CD14-positive monocyte (primary cell): ENCODE measurements at regions not wholly inside any gene's neighbourhood (a gene's known extent, or its start where the extent isn't known, plus 50 kb on each side); places are given as distances from the start of the nearest gene placed in this dataset.

ENCODE experiments used
- DNase-seq, 3 donors: peaks; one replicate each; pipeline ENCODE4 v3.0.0-alpha.2; 2011 to 2022
- H2AFZ ChIP-seq: 2 replicates; pipeline ENCODE4 v1.6.0; 2012; ENCODE audit warnings: mild to moderate bottlenecking, low read depth, low read length, inconsistent platforms; ENCODE audit not compliant: insufficient read depth, poor library complexity, severe bottlenecking
- H3K27ac ChIP-seq, 2 donors: 1 replicate in 1 of 2; 2 replicates in 1 of 2; pipeline ENCODE4 v1.5.1; 2012 to 2013; ENCODE audit warnings: low read length in 2 of 2, control low read depth in 1 of 2, inconsistent platforms in 1 of 2, low read depth in 1 of 2, mild to moderate bottlenecking in 1 of 2
- H3K27me3 ChIP-seq, 2 donors: one replicate each; pipeline versions ENCODE4 v1.6.0 to v1.6.1; 2011 to 2013; ENCODE audit warnings: low read length in 2 of 2; ENCODE audit not compliant: control insufficient read depth in 2 of 2, insufficient read depth in 2 of 2
- H3K36me3 ChIP-seq, 2 donors: replicated peaks in 1 of 2; 1 replicate in 1 of 2; 2 replicates in 1 of 2; pipeline versions ENCODE4 v1.5.1 to v1.6.1; 2012 to 2013; ENCODE audit warnings: low read length in 2 of 2, control low read depth in 1 of 2, inconsistent platforms in 1 of 2, mild to moderate bottlenecking in 1 of 2; ENCODE audit not compliant: insufficient read depth in 2 of 2, control insufficient read depth in 1 of 2
- H3K4me1 ChIP-seq, 2 donors: 1 replicate in 1 of 2; 2 replicates in 1 of 2; pipeline versions ENCODE4 v1.5.1 to v1.6.1; 2012 to 2013; ENCODE audit warnings: low read length in 2 of 2, control low read depth in 1 of 2, inconsistent platforms in 1 of 2, mild to moderate bottlenecking in 1 of 2, moderate library complexity in 1 of 2; ENCODE audit not compliant: insufficient read depth in 2 of 2, control insufficient read depth in 1 of 2
- H3K4me2 ChIP-seq: replicated peaks from 2 replicates; pipeline ENCODE3; 2012; ENCODE audit warnings: low read length, moderate library complexity, mild to moderate bottlenecking; ENCODE audit not compliant: poor library complexity, severe bottlenecking; ENCODE audit errors: extremely low read depth
- H3K4me3 ChIP-seq, 3 experiments: fragments of 200-600 bp in 1 of 3; sonication (generic) in 1 of 3; replicated peaks in 1 of 3; 1 replicate in 2 of 3; 2 replicates in 1 of 3; pipeline ENCODE4 v1.5.1; 2011 to 2013; ENCODE audit warnings: low read length in 3 of 3, mild to moderate bottlenecking in 3 of 3, control low read depth in 2 of 3, low read depth in 2 of 3, inconsistent platforms in 1 of 3, moderate library complexity in 1 of 3
- H3K79me2 ChIP-seq: 2 replicates; pipeline ENCODE4 v1.6.0; 2012; ENCODE audit warnings: mild to moderate bottlenecking, control low read depth, inconsistent platforms, low read length, moderate library complexity; ENCODE audit not compliant: insufficient read depth
- H3K9ac ChIP-seq: 2 replicates; pipeline ENCODE4 v1.6.0; 2017; ENCODE audit warnings: low read length, mild to moderate bottlenecking; ENCODE audit not compliant: insufficient read depth, poor library complexity, severe bottlenecking
- H3K9me3 ChIP-seq, 2 donors: replicated peaks in 1 of 2; 1 replicate in 1 of 2; 2 replicates in 1 of 2; pipeline versions ENCODE4 v1.5.1 to v1.6.1; 2012 to 2013; ENCODE audit warnings: low read length in 2 of 2, control low read depth in 1 of 2; ENCODE audit not compliant: control insufficient read depth in 1 of 2, insufficient read depth in 1 of 2
- H4K20me1 ChIP-seq: 2 replicates; pipeline ENCODE4 v1.6.0; 2012; ENCODE audit warnings: mild to moderate bottlenecking, low read length, control low read depth, moderate library complexity; ENCODE audit not compliant: insufficient read depth
- H3K27ac Mint-ChIP-seq, 7 donors: one replicate each; pipeline ENCODE4 v1.8.0; 2020; ENCODE audit warnings: mild to moderate bottlenecking in 7 of 7, mixed read lengths in 7 of 7, moderate library complexity in 6 of 7, inconsistent platforms in 2 of 7
- H3K27me3 Mint-ChIP-seq, 3 donors: one replicate each; pipeline ENCODE4 v1.8.0; 2021 to 2022; ENCODE audit warnings: low read depth in 3 of 3, mild to moderate bottlenecking in 3 of 3, mixed read lengths in 3 of 3, moderate library complexity in 3 of 3, inconsistent platforms in 1 of 3
- H3K36me3 Mint-ChIP-seq, 2 donors: one replicate each; pipeline ENCODE4 v1.8.0; 2020; ENCODE audit warnings: mixed read lengths in 2 of 2, inconsistent platforms in 1 of 2, mild to moderate bottlenecking in 1 of 2
- H3K4me1 Mint-ChIP-seq: one replicate; pipeline ENCODE4 v1.8.0; 2020; ENCODE audit warnings: mild to moderate bottlenecking, mixed read lengths
- H3K4me3 Mint-ChIP-seq, 2 donors: one replicate each; pipeline ENCODE4 v1.8.0; 2020; ENCODE audit warnings: mild to moderate bottlenecking in 2 of 2, mixed read lengths in 2 of 2, moderate library complexity in 1 of 2
- H3K9me3 Mint-ChIP-seq, 7 donors: one replicate each; pipeline ENCODE4 v1.8.0; 2020 to 2022; ENCODE audit warnings: mixed read lengths in 7 of 7, mild to moderate bottlenecking in 6 of 7, moderate library complexity in 6 of 7, inconsistent platforms in 2 of 7
- CTCF ChIP-seq: fragments of 200-600 bp; IDR thresholded peaks from one replicate; pipeline ENCODE4 v1.8.0; 2022; ENCODE audit warnings: antibody characterized with exemption, mild to moderate bottlenecking
- WGBS: methylation state at CpG from one replicate; pipeline ENCODE4 v1.1.5; 2013; ENCODE audit warnings: missing lambda C conversion rate; ENCODE audit not compliant: insufficient coverage; 5-methylcytosine and 5-hydroxymethylcytosine counted together
- intact Hi-C, 2 donors: fragments of 100-400 bp; cut with micrococcal nuclease; formaldehyde crosslinking; loops; one replicate each; pipeline versions ENCODE4 v1.15.0 to v1.15.1; 2023

- WGBS = 92% methylated on average over 2 of the region's 2 CpGs
- Histone ChIP-seq H3K4me2 (no peak overlapping the region), H3K4me1 (no peaks in the 10 kb centered on the region), H3K79me2 (no peaks in the 10 kb centered on the region), H2AFZ (no peak overlapping the region), H3K36me3 (no peaks in the 10 kb centered on the region), H3K27me3 (no peaks in the 10 kb centered on the region), H3K4me3 (no peak overlapping the region), H3K27ac (no peak overlapping the region), H3K9ac (no peak overlapping the region), H3K9me3 (peaks cover 7 to 12% of the 10 kb centered on the region in 2 donors), H4K20me1 (no peaks in the 10 kb centered on the region)
- Mint-ChIP-seq H3K36me3 (no peaks in the 10 kb centered on the region), H3K27me3 (peaks cover 0 to 2% (median 1%) of the 10 kb centered on the region in 3 donors), H3K27ac (no peak overlapping the region), H3K4me1 (no peaks in the 10 kb centered on the region), H3K4me3 (no peak overlapping the region), H3K9me3 (peaks cover 10 to 14% (median 12%) of the 10 kb centered on the region in 7 donors)
- DNase-seq = no peak
- intact Hi-C loops = no loop called here
- no peak for TF ChIP-seq CTCF
Observed at GRCh38 chr1:214117780-214118179, 130.0 kb downstream of the PROX1 start.

DNA sequence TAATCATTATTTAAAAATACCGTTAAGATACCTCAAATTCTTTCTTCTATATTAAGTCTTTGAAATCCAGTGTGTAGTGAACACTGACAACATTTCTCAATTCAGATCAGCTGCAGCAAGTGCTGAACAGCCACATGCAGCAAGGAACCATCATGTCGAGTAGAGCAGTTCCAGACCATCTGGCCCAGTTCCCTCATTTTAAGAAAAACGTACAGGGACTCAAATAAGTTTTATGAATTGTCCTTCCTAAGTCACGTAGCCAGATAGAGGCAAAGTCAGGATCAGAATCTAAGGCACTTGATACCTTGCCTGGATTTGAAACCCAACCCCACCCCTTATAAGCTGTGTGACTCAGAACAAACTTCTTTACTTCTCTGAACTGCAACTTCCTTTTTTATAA lies 132.4 kb downstream of the PROX1 start:
- no peak overlapping the region for H3K4me3 Mint-ChIP-seq
- H4K20me1 ChIP-seq = no peaks in the 10 kb centered on the region
- H3K27me3 Mint-ChIP-seq = peaks cover 1 to 2% (median 2%) of the 10 kb centered on the region in 3 donors
- H3K4me1 ChIP-seq = no peaks in the 10 kb centered on the region
- H3K79me2 ChIP-seq = no peaks in the 10 kb centered on the region
- WGBS = 86% methylated on average over 2 of the region's 4 CpGs
- H3K9ac ChIP-seq = no peak overlapping the region
- H3K4me1 Mint-ChIP-seq = no peaks in the 10 kb centered on the region
- H3K4me2 ChIP-seq = no peak overlapping the region
- no peaks in the 10 kb centered on the region for H3K36me3 Mint-ChIP-seq
- peaks cover 9 to 14% (median 12%) of the 10 kb centered on the region in 7 donors for H3K9me3 Mint-ChIP-seq
- H3K9me3 ChIP-seq = peaks cover 7 to 12% of the 10 kb centered on the region in 2 donors
- DNase-seq = no peak
- no peak overlapping the region for H3K27ac ChIP-seq
- H3K4me3 ChIP-seq = no peak overlapping the region
- H2AFZ ChIP-seq = no peak overlapping the region
- intact Hi-C loops = no loop called here
- TF ChIP-seq CTCF = no peak
- H3K27me3 ChIP-seq = no peaks in the 10 kb centered on the region
- H3K27ac Mint-ChIP-seq = no peak overlapping the region
- no peaks in the 10 kb centered on the region for H3K36me3 ChIP-seq
